K562 (cell line): ENCODE measurements at regions not wholly inside any gene's neighbourhood (a gene's known extent, or its start where the extent isn't known, plus 50 kb on each side); places are given as distances from the start of the nearest gene placed in this dataset.

ENCODE experiments used
- CEBPZ ChIP-seq: fragments of 150-350 bp; IDR thresholded peaks from 2 replicates; pipeline ENCODE4 v1.6.1; 2014; ENCODE audit warnings: low read depth, mild to moderate bottlenecking, low read length, borderline replicate concordance
- EGR1 ChIP-seq: fragments of 450-650 bp; conservative IDR thresholded peaks from 2 replicates; pipeline ENCODE4 v1.6.1; 2017; ENCODE audit warnings: mild to moderate bottlenecking
- FOXP4 ChIP-seq: sonication (generic); formaldehyde crosslinking; IDR thresholded peaks from 2 replicates; pipeline ENCODE4 v1.8.0; 2022; ENCODE audit warnings: mild to moderate bottlenecking, missing genetic modification reagents, borderline replicate concordance
- HOMEZ ChIP-seq: fragments of 250-450 bp; sonication (Bioruptor Pico); IDR thresholded peaks from 2 replicates; pipeline ENCODE4 v1.4.0; 2020; ENCODE audit warnings: mild to moderate bottlenecking, moderate library complexity
- KHSRP ChIP-seq: fragments of 450-650 bp; IDR thresholded peaks from 2 replicates; pipeline ENCODE4 v1.6.1; 2017
- NFXL1 ChIP-seq: fragments of 450-650 bp; formaldehyde crosslinking; IDR thresholded peaks from 2 replicates; pipeline ENCODE4 v1.4.0; 2021; ENCODE audit warnings: mild to moderate bottlenecking
- PHB ChIP-seq: fragments of 250-450 bp; sonication (Bioruptor Pico); IDR thresholded peaks from 2 replicates; pipeline ENCODE4 v1.5.0; 2021
- PRDM10 ChIP-seq: fragments of 450-650 bp; IDR thresholded peaks from 2 replicates; pipeline ENCODE4 v1.6.1; 2018; ENCODE audit not compliant: partially characterized antibody
- SIN3A ChIP-seq, 2 experiments: fragments of 150-350 bp in 1 of 2; IDR thresholded peaks; 2 replicates each; pipeline ENCODE4 v1.6.1; 2011 to 2016; ENCODE audit warnings: borderline replicate concordance in 2 of 2, low read depth in 2 of 2, low read length in 2 of 2, mild to moderate bottlenecking in 2 of 2, moderate library complexity in 2 of 2; ENCODE audit not compliant: control insufficient read depth in 1 of 2
- YY1 ChIP-seq, 3 experiments: IDR thresholded peaks; 2 replicates each; pipeline ENCODE4 v1.6.1; 2011; ENCODE audit warnings: low read length in 2 of 3, mild to moderate bottlenecking in 2 of 3, moderate library complexity in 2 of 3, borderline replicate concordance in 1 of 3, control low read depth in 1 of 3, low read depth in 1 of 3; ENCODE audit not compliant: insufficient read depth in 3 of 3, insufficient replicate concordance in 2 of 3, control insufficient read depth in 1 of 3, insufficient read length in 1 of 3; ENCODE audit errors: extremely low read depth in 1 of 3
- ZFPM2 ChIP-seq: fragments of 250-450 bp; sonication (Bioruptor Pico); IDR thresholded peaks from 2 replicates; pipeline ENCODE4 v1.5.1; 2022; ENCODE audit warnings: mild to moderate bottlenecking
- ZNF561 ChIP-seq: fragments of 450-650 bp; formaldehyde crosslinking; conservative IDR thresholded peaks from 2 replicates; pipeline ENCODE4 v1.4.0; 2020; ENCODE audit warnings: mild to moderate bottlenecking, moderate library complexity
- ZNF57 ChIP-seq: fragments of 450-650 bp; formaldehyde crosslinking; IDR thresholded peaks from 2 replicates; pipeline ENCODE4 v1.4.0; 2020; ENCODE audit warnings: mild to moderate bottlenecking, moderate library complexity
- ZNF785 ChIP-seq: fragments of 250-450 bp; sonication (Bioruptor Pico); IDR thresholded peaks from 2 replicates; pipeline ENCODE4 v1.4.0; 2020; ENCODE audit warnings: mild to moderate bottlenecking
- TF ChIP-seq, protein P1 (sequence below): fragments of 250-450 bp; sonication (Bioruptor Pico); IDR thresholded peaks from 2 replicates; pipeline ENCODE4 v1.6.1; 2021; ENCODE audit warnings: mild to moderate bottlenecking

DNA sequence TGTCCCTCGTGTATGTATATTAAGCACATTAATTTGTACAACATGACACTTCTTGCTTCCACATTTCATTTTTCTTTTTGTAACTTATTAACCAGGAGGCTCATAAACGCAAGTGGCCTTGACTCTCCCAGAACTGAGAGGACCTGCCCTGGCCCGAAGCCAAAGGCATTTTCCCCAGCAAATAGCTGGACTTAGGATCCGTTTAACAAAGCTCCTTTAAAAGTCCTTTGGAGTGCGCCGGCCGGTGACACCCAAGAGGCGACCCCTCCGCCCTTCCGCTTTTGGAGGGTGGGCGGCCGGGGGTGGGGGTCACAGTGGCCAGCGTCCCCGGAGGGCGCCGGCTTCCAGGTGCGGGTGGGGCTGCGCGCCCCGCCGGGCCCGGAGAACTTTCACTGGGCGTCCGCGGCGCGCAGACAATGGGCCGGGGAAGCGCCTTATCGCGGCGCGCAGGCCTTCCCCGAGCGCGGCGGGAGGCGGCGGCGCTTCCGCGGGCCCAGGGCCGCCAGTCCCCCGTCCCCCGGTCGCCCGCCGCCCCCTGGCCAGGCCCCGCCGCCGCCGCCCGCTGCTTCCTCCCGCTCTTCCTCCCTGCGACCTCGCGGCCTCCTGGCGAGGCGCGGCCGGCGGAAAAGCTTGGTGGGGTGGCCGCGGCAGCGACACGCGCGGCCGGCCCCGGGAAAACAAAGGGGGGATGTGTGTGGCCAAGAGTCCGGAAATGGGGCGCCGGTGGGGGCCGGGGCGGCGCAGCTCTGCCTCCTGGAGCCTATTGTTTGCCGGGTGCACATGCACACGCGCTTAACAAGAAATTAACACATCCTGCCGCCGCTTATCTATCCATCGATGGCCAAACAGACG lies 613.4 kb downstream of the MCTP2 start (continued):
- TF ChIP-seq FOXP4 (CRISPR knock-in tag) (no peak), PRDM10 (no peak), ZFPM2 (CRISPR knock-in tag) (no peak), HOMEZ (no peak), YY1 (IDR thresholded peaks at IDR 0.05; ENCODE audit: borderline replicate concordance in 1 of 3, control insufficient read depth in 1 of 3, extremely low read depth in 1 of 3, insufficient read depth in 3 of 3, insufficient read length in 1 of 3, insufficient replicate concordance in 2 of 3, low read depth in 1 of 3, low read length in 2 of 3) (peak in 2 of 3 experiments; percentile 7 to 34), ZNF785 (CRISPR knock-in tag) (no peak), KHSRP (no peak), PHB (no peak), EGR1 (peak; percentile 56), ZNF561 (CRISPR knock-in tag) (no peak), ZNF57 (CRISPR knock-in tag) (no peak), SIN3A (IDR thresholded peaks at IDR 0.05; ENCODE audit: borderline replicate concordance in 2 of 2, control insufficient read depth in 1 of 2, low read depth in 2 of 2, low read length in 2 of 2) (no peak), NFXL1 (CRISPR knock-in tag) (no peak), CEBPZ (no peak)
- TF ChIP-seq, protein P1, sequence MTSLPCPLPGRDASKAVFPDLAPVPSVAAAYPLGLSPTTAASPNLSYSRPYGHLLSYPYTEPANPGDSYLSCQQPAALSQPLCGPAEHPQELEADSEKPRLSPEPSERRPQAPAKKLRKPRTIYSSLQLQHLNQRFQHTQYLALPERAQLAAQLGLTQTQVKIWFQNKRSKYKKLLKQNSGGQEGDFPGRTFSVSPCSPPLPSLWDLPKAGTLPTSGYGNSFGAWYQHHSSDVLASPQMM (CRISPR knock-in tag) = no peak
